ENCODE measurements at regions not wholly inside any gene's neighbourhood (a gene's known extent, or its start where the extent isn't known, plus 50 kb on each side); places are given as distances from the start of the nearest gene placed in this dataset.
A peak's percentile ranks its signal among the peaks of the same experiment; 100 is the strongest.

GRCh38 chr7:131000389-131000788 is 266.4 kb upstream of the KLF14 start:
- no peak for DNase-seq

- DNase-seq, result no peak
Observed at GRCh38 chr7:131000873-131001272, 266.9 kb upstream of the KLF14 start.

- DNase-seq, result no peak
Observed at GRCh38 chr7:131002600-131002999, 268.6 kb upstream of the KLF14 start.

GRCh38 chr7:131003634-131004033 is 269.6 kb upstream of the KLF14 start:
- no peak for DNase-seq

GRCh38 chr7:131004371-131004770 is 270.4 kb upstream of the KLF14 start:
- no peak for DNase-seq

- peak; percentile 82 for DNase-seq
Observed at GRCh38 chr7:131007439-131008330, 273.7 kb upstream of the KLF14 start.

GRCh38 chr7:131008840-131009711 is 275.1 kb upstream of the KLF14 start:
- no peak for DNase-seq

GRCh38 chr7:131010029-131010716 is 276.2 kb upstream of the KLF14 start:
- no peak for DNase-seq

- DNase-seq, result no peak
Observed at GRCh38 chr7:131010717-131011431, 276.9 kb upstream of the KLF14 start.

GRCh38 chr7:131011432-131011742 is 277.4 kb upstream of the KLF14 start:
- no peak for DNase-seq

- no peak for DNase-seq
Observed at GRCh38 chr7:131011976-131012375, 278.0 kb upstream of the KLF14 start.

GRCh38 chr7:131012477-131013031 is 278.5 kb upstream of the KLF14 start:
- no peak for DNase-seq

- no peak for DNase-seq
Observed at GRCh38 chr7:131013716-131014115, 279.7 kb upstream of the KLF14 start.

- no peak for DNase-seq
Observed at GRCh38 chr7:131014906-131015656, 281.1 kb upstream of the KLF14 start.

- DNase-seq, result no peak
Observed at GRCh38 chr7:131015657-131015958, 281.6 kb upstream of the KLF14 start.

GRCh38 chr7:131016230-131016629 is 282.2 kb upstream of the KLF14 start:
- no peak for DNase-seq

GRCh38 chr7:131019351-131019750 is 285.3 kb upstream of the KLF14 start:
- no peak for DNase-seq

- DNase-seq, result no peak
Observed at GRCh38 chr7:131020759-131021261, 286.8 kb upstream of the KLF14 start.

- no peak for DNase-seq
Observed at GRCh38 chr7:131021460-131021859, 287.5 kb upstream of the KLF14 start.

- DNase-seq, result no peak
Observed at GRCh38 chr7:131021902-131022301, 287.9 kb upstream of the KLF14 start.

GRCh38 chr7:131026297-131027000 is 292.4 kb upstream of the KLF14 start:
- DNase-seq, result no peak

Data from retina (tissue), 1 donor.